GM18907 (cell line): ENCODE measurements at regions not wholly inside any gene's neighbourhood (a gene's known extent, or its start where the extent isn't known, plus 50 kb on each side); places are given as distances from the start of the nearest gene placed in this dataset.

Source experiments
- ATAC-seq: cut with Tn5 transposase; IDR thresholded peaks from one replicate; pipeline ENCODE4 v1.9.1; 2021; ENCODE audit warnings: mild to moderate bottlenecking, moderate library complexity; ENCODE audit not compliant: unreplicated experiment

GRCh38 chr6:43970068-43970912, 157.0 kb downstream of the MRPL14 start:
- ATAC-seq: no peak

- ATAC-seq: no peak
Observed at GRCh38 chr6:43969158-43969981, 157.9 kb downstream of the MRPL14 start.

- no peak for ATAC-seq
Observed at GRCh38 chr6:43968110-43968965, 158.9 kb downstream of the MRPL14 start.

GRCh38 chr6:43967719-43968091, 159.5 kb downstream of the MRPL14 start:
- ATAC-seq: no peak

GRCh38 chr6:43966853-43967718, 160.2 kb downstream of the MRPL14 start:
- no peak for ATAC-seq

GRCh38 chr6:43966374-43966658, 160.9 kb downstream of the MRPL14 start:
- no peak for ATAC-seq

GRCh38 chr6:43965628-43966373, 161.5 kb downstream of the MRPL14 start:
- no peak for ATAC-seq

GRCh38 chr6:43964659-43965570, 162.3 kb downstream of the MRPL14 start:
- ATAC-seq: no peak

- no peak for ATAC-seq
Observed at GRCh38 chr6:43963877-43964658, 163.2 kb downstream of the MRPL14 start.

GRCh38 chr6:43963203-43963602, 164.0 kb downstream of the MRPL14 start:
- ATAC-seq: no peak

- ATAC-seq: no peak
Observed at GRCh38 chr6:43962458-43962857, 164.8 kb downstream of the MRPL14 start.

GRCh38 chr6:43957273-43957672, 170.0 kb downstream of the MRPL14 start:
- ATAC-seq: no peak

- ATAC-seq: no peak
Observed at GRCh38 chr6:43956478-43956877, 170.8 kb downstream of the MRPL14 start.

- no peak for ATAC-seq
Observed at GRCh38 chr6:43954311-43955131, 172.7 kb downstream of the MRPL14 start.

GRCh38 chr6:43953794-43954310, 173.4 kb downstream of the MRPL14 start:
- no peak for ATAC-seq

GRCh38 chr6:43953256-43953655, 174.0 kb downstream of the MRPL14 start:
- no peak for ATAC-seq

- no peak for ATAC-seq
Observed at GRCh38 chr6:43952746-43953145, 174.5 kb downstream of the MRPL14 start.
